OCI-LY1 (cell line): ENCODE measurements at regions not wholly inside any gene's neighbourhood (a gene's known extent, or its start where the extent isn't known, plus 50 kb on each side); places are given as distances from the start of the nearest gene placed in this dataset.

Experiments used
- H2AFZ ChIP-seq: fragments of 200-600 bp; sonication (generic), shearing (Covaris generic); 2 replicates; pipeline ENCODE4 v1.6.0; 2014; ENCODE audit warnings: antibody characterized with exemption, mild to moderate bottlenecking, low read length
- H3F3A ChIP-seq: fragments of 200-600 bp; sonication (generic), shearing (Covaris generic); 2 replicates; pipeline ENCODE4 v1.6.0; 2014; ENCODE audit warnings: mild to moderate bottlenecking, antibody characterized with exemption, low read length, moderate library complexity; ENCODE audit not compliant: insufficient read depth
- H3K27ac ChIP-seq: fragments of 200-600 bp; sonication (generic); 2 replicates; pipeline ENCODE4 v1.5.1; 2014; ENCODE audit warnings: low read length, mixed run types, mild to moderate bottlenecking, low read depth; ENCODE audit not compliant: poor library complexity, severe bottlenecking
- H3K27me3 ChIP-seq: fragments of 200-600 bp; sonication (generic); 2 replicates; pipeline ENCODE4 v1.6.0; 2014; ENCODE audit warnings: antibody characterized with exemption, mild to moderate bottlenecking, low read length, moderate library complexity; ENCODE audit not compliant: insufficient read depth
- H3K36me3 ChIP-seq: fragments of 200-600 bp; sonication (generic); 2 replicates; pipeline ENCODE4 v1.6.1; 2014; ENCODE audit warnings: mild to moderate bottlenecking, antibody characterized with exemption, low read length, moderate library complexity, mixed read lengths; ENCODE audit not compliant: insufficient read depth
- H3K4me1 ChIP-seq: fragments of 200-600 bp; sonication (generic); 2 replicates; pipeline ENCODE4 v1.5.1; 2014; ENCODE audit warnings: mild to moderate bottlenecking, low read length, moderate library complexity; ENCODE audit not compliant: insufficient read depth, severe bottlenecking
- H3K4me2 ChIP-seq: fragments of 200-600 bp; sonication (generic), shearing (Covaris generic); 2 replicates; pipeline ENCODE4 v1.6.1; 2014; ENCODE audit warnings: low read length
- H3K4me3 ChIP-seq: fragments of 200-600 bp; sonication (generic); 2 replicates; pipeline ENCODE4 v1.5.1; 2014; ENCODE audit warnings: low read length, low read depth, mild to moderate bottlenecking, mixed read lengths; ENCODE audit not compliant: poor library complexity, severe bottlenecking
- H3K79me2 ChIP-seq: fragments of 200-600 bp; shearing (Covaris generic); 2 replicates; pipeline ENCODE4 v1.6.1; 2016; ENCODE audit warnings: mixed run types, low read length, mixed read lengths; ENCODE audit not compliant: insufficient read depth
- H3K9ac ChIP-seq: fragments of 200-600 bp; sonication (generic), shearing (Covaris generic); 2 replicates; pipeline ENCODE4 v1.6.1; 2014; ENCODE audit warnings: mild to moderate bottlenecking, low read length, mixed read lengths
- H3K9me2 ChIP-seq: fragments of 200-600 bp; sonication (generic), shearing (Covaris generic); 2 replicates; pipeline ENCODE4 v1.6.1; 2014; ENCODE audit warnings: low read depth, mild to moderate bottlenecking, low read length, mixed read lengths
- H3K9me3 ChIP-seq: fragments of 200-600 bp; shearing (Covaris generic); 2 replicates; pipeline ENCODE4 v1.6.1; 2014; ENCODE audit warnings: low read length, mixed read lengths
- H4K20me1 ChIP-seq: fragments of 200-600 bp; sonication (generic), shearing (Covaris generic); 2 replicates; pipeline ENCODE4 v1.6.0; 2016; ENCODE audit warnings: mild to moderate bottlenecking, low read length; ENCODE audit not compliant: insufficient read depth
- EZH2 ChIP-seq: fragments of 200-600 bp; sonication (generic), shearing (Covaris generic); IDR thresholded peaks from 2 replicates; pipeline ENCODE4 v1.8.0; 2017; ENCODE audit warnings: borderline replicate concordance, mixed run types, mild to moderate bottlenecking, antibody characterized with exemption, low read length, moderate library complexity, mixed read lengths
- TF ChIP-seq, protein P1 (sequence below): fragments of 200-600 bp; sonication (generic), shearing (Covaris generic); IDR thresholded peaks from 2 replicates; pipeline ENCODE4 v1.5.1; 2017; ENCODE audit warnings: mild to moderate bottlenecking, antibody characterized with exemption, low read length, moderate library complexity, mixed read lengths

DNA sequence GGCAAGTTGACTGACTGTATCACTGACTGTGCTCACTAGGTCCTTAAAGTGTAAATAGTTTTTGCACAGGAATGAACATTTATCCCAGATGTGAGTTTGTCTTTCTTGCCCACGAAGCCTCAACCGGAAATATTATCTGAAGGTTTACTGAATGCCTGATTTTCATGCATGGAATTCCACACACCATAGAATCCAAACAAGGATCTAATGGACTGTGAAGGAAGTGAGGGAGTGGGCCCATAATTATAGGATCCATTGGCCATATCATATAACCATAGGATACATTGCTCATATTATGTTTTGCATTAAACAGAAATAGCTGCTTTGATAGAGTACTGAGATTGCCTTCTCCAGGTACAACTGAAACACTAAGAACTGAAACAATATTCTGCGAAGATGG is 1057.2 kb upstream of the EDIL3 start:
- Histone ChIP-seq H3K4me1 (no peaks in the 10 kb centered on the region), H3K36me3 (no peaks in the 10 kb centered on the region), H3K4me2 (no peak overlapping the region), H3K79me2 (no peaks in the 10 kb centered on the region), H3K27me3 (no peaks in the 10 kb centered on the region), H3F3A (no peaks in the 10 kb centered on the region), H2AFZ (no peak overlapping the region), H3K9me3 (no peaks in the 10 kb centered on the region), H3K9ac (no peak overlapping the region), H3K9me2 (no peaks in the 10 kb centered on the region), H4K20me1 (no peaks in the 10 kb centered on the region), H3K27ac (no peak overlapping the region), H3K4me3 (no peak overlapping the region)
- TF ChIP-seq, protein P1, sequence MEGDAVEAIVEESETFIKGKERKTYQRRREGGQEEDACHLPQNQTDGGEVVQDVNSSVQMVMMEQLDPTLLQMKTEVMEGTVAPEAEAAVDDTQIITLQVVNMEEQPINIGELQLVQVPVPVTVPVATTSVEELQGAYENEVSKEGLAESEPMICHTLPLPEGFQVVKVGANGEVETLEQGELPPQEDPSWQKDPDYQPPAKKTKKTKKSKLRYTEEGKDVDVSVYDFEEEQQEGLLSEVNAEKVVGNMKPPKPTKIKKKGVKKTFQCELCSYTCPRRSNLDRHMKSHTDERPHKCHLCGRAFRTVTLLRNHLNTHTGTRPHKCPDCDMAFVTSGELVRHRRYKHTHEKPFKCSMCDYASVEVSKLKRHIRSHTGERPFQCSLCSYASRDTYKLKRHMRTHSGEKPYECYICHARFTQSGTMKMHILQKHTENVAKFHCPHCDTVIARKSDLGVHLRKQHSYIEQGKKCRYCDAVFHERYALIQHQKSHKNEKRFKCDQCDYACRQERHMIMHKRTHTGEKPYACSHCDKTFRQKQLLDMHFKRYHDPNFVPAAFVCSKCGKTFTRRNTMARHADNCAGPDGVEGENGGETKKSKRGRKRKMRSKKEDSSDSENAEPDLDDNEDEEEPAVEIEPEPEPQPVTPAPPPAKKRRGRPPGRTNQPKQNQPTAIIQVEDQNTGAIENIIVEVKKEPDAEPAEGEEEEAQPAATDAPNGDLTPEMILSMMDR, result no peak
- no peak for TF ChIP-seq EZH2

- Histone ChIP-seq H3K4me1 (no peaks in the 10 kb centered on the region), H3K9ac (no peak overlapping the region), H3K9me3 (no peaks in the 10 kb centered on the region), H3K36me3 (no peaks in the 10 kb centered on the region), H4K20me1 (no peaks in the 10 kb centered on the region), H3K4me3 (no peak overlapping the region), H3F3A (no peaks in the 10 kb centered on the region), H3K79me2 (no peaks in the 10 kb centered on the region), H3K4me2 (no peak overlapping the region), H3K9me2 (no peaks in the 10 kb centered on the region), H3K27me3 (no peaks in the 10 kb centered on the region), H3K27ac (no peak overlapping the region), H2AFZ (no peak overlapping the region)
- TF ChIP-seq, protein P1, result no peak
- TF ChIP-seq EZH2, result no peak
These were observed 1067.8 kb upstream of the EDIL3 start for GRCh38 chr5:85452322-85453025.

- H3K4me2 ChIP-seq, result no peak overlapping the region
- no peaks in the 10 kb centered on the region for H3K79me2 ChIP-seq
- no peak overlapping the region for H2AFZ ChIP-seq
- H4K20me1 ChIP-seq, result no peaks in the 10 kb centered on the region
- H3K4me1 ChIP-seq, result no peaks in the 10 kb centered on the region
- H3K9me3 ChIP-seq, result no peaks in the 10 kb centered on the region
- H3K9ac ChIP-seq, result no peak overlapping the region
- H3K27ac ChIP-seq, result no peak overlapping the region
- no peaks in the 10 kb centered on the region for H3K9me2 ChIP-seq
- TF ChIP-seq, protein P1, result no peak
- no peak for TF ChIP-seq EZH2
- no peaks in the 10 kb centered on the region for H3F3A ChIP-seq
- H3K4me3 ChIP-seq, result no peak overlapping the region
- no peaks in the 10 kb centered on the region for H3K36me3 ChIP-seq
- no peaks in the 10 kb centered on the region for H3K27me3 ChIP-seq
These were observed 1068.3 kb upstream of the EDIL3 start for GRCh38 chr5:85453026-85453349.
